GM12872 (cell line): ENCODE measurements at regions not wholly inside any gene's neighbourhood (a gene's known extent, or its start where the extent isn't known, plus 50 kb on each side); places are given as distances from the start of the nearest gene placed in this dataset.

Experiments used
- CTCF ChIP-seq: IDR thresholded peaks from 3 replicates; pipeline ENCODE4 v1.5.1; 2011; ENCODE audit warnings: low read depth, mild to moderate bottlenecking, low read length, moderate library complexity; ENCODE audit not compliant: insufficient read depth

GRCh38 chr10:128710798-128711183 lies 584.6 kb upstream of the MKI67 start:
- TF ChIP-seq CTCF: no peak

GRCh38 chr10:128711806-128712205 lies 585.6 kb upstream of the MKI67 start:
- TF ChIP-seq CTCF: no peak

GRCh38 chr10:128712661-128713400 lies 586.6 kb upstream of the MKI67 start:
- no peak for TF ChIP-seq CTCF

GRCh38 chr10:128713471-128713870 lies 587.2 kb upstream of the MKI67 start:
- no peak for TF ChIP-seq CTCF

- TF ChIP-seq CTCF: no peak
Observed at GRCh38 chr10:128713874-128714570, 587.8 kb upstream of the MKI67 start.

GRCh38 chr10:128714644-128715415 lies 588.6 kb upstream of the MKI67 start:
- no peak for TF ChIP-seq CTCF

GRCh38 chr10:128716181-128716580 lies 590.0 kb upstream of the MKI67 start:
- no peak for TF ChIP-seq CTCF
